Colonic mucosa (tissue), 4 donors: ENCODE measurements at regions not wholly inside any gene's neighbourhood (a gene's known extent, or its start where the extent isn't known, plus 50 kb on each side); places are given as distances from the start of the nearest gene placed in this dataset.

Source experiments
- DNase-seq: peaks from one replicate; pipeline ENCODE4 v3.0.0-alpha.2; 2020
- H3K27ac ChIP-seq: fragments of 200-600 bp; one replicate; pipeline ENCODE4 v1.8.0; 2021
- H3K27me3 ChIP-seq: fragments of 200-600 bp; one replicate; pipeline ENCODE4 v1.8.0; 2021
- H3K36me3 ChIP-seq: fragments of 200-600 bp; one replicate; pipeline ENCODE4 v1.8.0; 2021
- H3K4me1 ChIP-seq: fragments of 200-600 bp; one replicate; pipeline ENCODE4 v1.8.0; 2021; ENCODE audit warnings: mild to moderate bottlenecking
- H3K4me3 ChIP-seq: fragments of 200-600 bp; one replicate; pipeline ENCODE4 v1.8.0; 2021
- H3K9ac ChIP-seq, 2 donors: one replicate each; pipeline ENCODE4 v1.7.0; 2013; ENCODE audit warnings: control low read depth in 2 of 2, low read depth in 2 of 2, low read length in 2 of 2
- H3K9me3 ChIP-seq: fragments of 200-600 bp; one replicate; pipeline ENCODE4 v1.8.0; 2021
- CTCF ChIP-seq: fragments of 200-600 bp; IDR thresholded peaks from one replicate; pipeline ENCODE4 v1.8.0; 2022; ENCODE audit warnings: antibody characterized with exemption, mild to moderate bottlenecking
- intact Hi-C: fragments of 100-400 bp; cut with DNase I; formaldehyde crosslinking; loops from one replicate; pipeline ENCODE4 v1.14.1; 2022
- donor health status: healthy.
- donor health status: DM: no; HTN: no; CAD: no.
- donor health status: DM: no; HTN: no; CAD: no.

DNA sequence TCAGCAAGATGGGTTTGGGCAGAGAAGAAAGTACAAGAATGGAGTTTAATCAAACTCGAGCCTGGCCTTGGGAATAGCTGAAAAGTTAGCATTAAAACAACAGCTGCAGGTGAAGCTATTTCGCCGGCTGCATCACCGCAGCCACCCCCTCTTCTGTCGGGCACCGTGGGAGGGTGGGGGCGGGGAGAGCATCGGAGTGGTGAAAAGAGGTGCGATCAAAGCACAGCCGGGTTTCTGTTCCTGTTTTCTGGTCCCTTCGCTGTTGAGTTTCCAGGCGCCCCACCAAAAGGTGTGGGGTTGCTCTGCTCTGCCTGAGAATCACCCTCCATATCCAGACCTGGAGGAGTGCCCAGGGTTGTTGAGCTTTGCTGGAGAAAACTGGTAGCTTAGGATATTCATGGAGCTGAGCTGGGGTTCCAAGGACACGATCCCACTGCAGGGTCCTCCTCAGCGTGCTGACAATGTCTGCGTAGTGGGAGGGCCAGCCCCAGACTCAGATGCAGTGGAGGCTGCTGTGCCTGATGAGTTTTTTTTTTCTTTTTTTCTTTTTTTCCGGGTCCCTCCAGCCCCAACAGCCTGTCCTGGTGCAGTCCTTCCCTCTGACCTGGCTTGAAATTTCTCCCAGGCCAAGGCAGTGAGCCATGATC lies 127.5 kb upstream of the C1orf174 start:
- DNase-seq = no peak
- intact Hi-C loops = no loop called here
- H3K4me1 ChIP-seq = no peaks in the 10 kb centered on the region
- no peak overlapping the region for H3K27ac ChIP-seq
- H3K9me3 ChIP-seq = no peaks in the 10 kb centered on the region
- no peaks in the 10 kb centered on the region for H3K27me3 ChIP-seq
- H3K36me3 ChIP-seq = no peaks in the 10 kb centered on the region
- H3K9ac ChIP-seq = no peak overlapping the region
- no peak for TF ChIP-seq CTCF
- no peak overlapping the region for H3K4me3 ChIP-seq

DNA sequence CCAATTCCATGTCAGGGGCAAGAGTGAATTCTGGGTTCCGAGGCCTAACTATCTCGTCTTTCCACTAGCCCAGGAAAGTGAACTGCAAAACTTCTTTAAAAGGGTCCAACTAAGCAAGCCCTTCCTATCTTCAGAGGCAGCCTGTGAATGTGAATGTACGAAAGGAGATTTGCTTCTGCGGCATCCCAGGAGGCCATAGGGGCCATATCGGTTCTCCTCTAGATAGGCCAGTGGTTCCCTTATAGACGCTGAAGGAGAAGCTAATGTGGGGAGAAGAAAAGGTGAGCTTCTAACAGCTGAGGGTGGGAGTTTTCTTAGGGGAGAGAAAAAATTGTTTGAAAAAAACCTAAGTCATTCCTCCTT lies 128.0 kb upstream of the C1orf174 start:
- TF ChIP-seq CTCF = no peak
- Histone ChIP-seq H3K9me3 (no peaks in the 10 kb centered on the region), H3K4me1 (no peaks in the 10 kb centered on the region), H3K27me3 (no peaks in the 10 kb centered on the region), H3K36me3 (no peaks in the 10 kb centered on the region), H3K4me3 (no peak overlapping the region), H3K9ac (no peak overlapping the region), H3K27ac (no peak overlapping the region)
- DNase-seq = no peak
- intact Hi-C loops = no loop called here

- no peaks in the 10 kb centered on the region for H3K9me3 ChIP-seq
- intact Hi-C loops = no loop called here
- DNase-seq = no peak
- H3K4me1 ChIP-seq = no peaks in the 10 kb centered on the region
- H3K9ac ChIP-seq = no peak overlapping the region
- H3K27me3 ChIP-seq = no peaks in the 10 kb centered on the region
- H3K4me3 ChIP-seq = no peak overlapping the region
- H3K36me3 ChIP-seq = no peaks in the 10 kb centered on the region
- TF ChIP-seq CTCF = no peak
- no peak overlapping the region for H3K27ac ChIP-seq
Measured at GRCh38 chr1:4029376-4029775, 129.3 kb upstream of the C1orf174 start.

- DNase-seq = no peak
- Histone ChIP-seq H3K27ac (no peak overlapping the region), H3K27me3 (no peaks in the 10 kb centered on the region), H3K4me3 (no peak overlapping the region), H3K4me1 (no peaks in the 10 kb centered on the region), H3K9ac (no peak overlapping the region), H3K36me3 (no peaks in the 10 kb centered on the region), H3K9me3 (no peaks in the 10 kb centered on the region)
- intact Hi-C loops = no loop called here
- TF ChIP-seq CTCF = no peak
Measured at GRCh38 chr1:4032571-4032970, 132.5 kb upstream of the C1orf174 start.

DNA sequence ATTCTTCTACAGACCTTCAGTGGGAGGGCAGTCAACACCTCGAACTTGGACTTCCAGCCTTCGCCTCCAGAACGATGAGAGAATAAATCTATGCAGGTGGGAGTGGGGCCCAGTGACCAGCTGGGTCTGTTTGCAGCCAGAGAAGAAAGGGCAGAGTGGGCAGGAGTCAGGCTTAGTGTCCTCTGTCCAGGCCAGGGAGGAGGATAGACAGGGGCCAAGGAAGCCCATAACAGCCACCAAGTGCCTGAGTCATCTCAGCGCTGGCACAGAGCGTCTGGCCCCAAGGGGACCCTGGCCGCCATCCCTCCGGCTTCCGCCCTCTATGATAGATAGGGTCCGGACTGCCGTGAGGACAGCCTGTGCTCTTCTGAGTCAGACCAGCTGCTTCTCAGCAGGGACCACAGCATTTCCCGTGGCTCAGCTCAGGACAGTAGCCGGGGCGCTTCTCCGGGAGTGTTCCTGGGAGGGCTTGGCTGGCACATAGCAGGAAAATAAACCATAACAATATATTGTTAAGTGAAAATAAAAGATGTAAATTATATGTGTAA lies 133.1 kb upstream of the C1orf174 start:
- TF ChIP-seq CTCF = no peak
- Histone ChIP-seq H3K4me3 (no peak overlapping the region), H3K9ac (no peak overlapping the region), H3K36me3 (no peaks in the 10 kb centered on the region), H3K27ac (no peak overlapping the region), H3K9me3 (no peaks in the 10 kb centered on the region), H3K4me1 (no peaks in the 10 kb centered on the region), H3K27me3 (no peaks in the 10 kb centered on the region)
- intact Hi-C loops = no loop called here
- DNase-seq = no peak
